K562 (cell line): ENCODE measurements at regions not wholly inside any gene's neighbourhood (a gene's known extent, or its start where the extent isn't known, plus 50 kb on each side); places are given as distances from the start of the nearest gene placed in this dataset.
"Not testable (repeated sequence)": the region's sequence is repeated elsewhere in the genome, so short reads cannot be mapped to it uniquely, and the experiment has no call there.

Experiments
- ATAC-seq: fragments of 200-7000 bp; cut with Tn5 transposase; 3 replicates; pipeline ENCODE4 v1.9.1; 2020; ENCODE audit warnings: moderate library complexity
- BruUV-seq: library from RNA; stranded (reverse); fragments of 400-500 nt; replicated peaks from 2 replicates; lab custom pipeline; 2021; lab: Mats Ljungman, UMichigan
- CTCF ChIA-PET: fragments of 300-600 bp; formaldehyde crosslinking; extraction: SDS; loops from one replicate; lab custom pipeline; 2021; ENCODE audit warnings: low intra/inter-chr PET ratio; lab: Yijun Ruan, JAX
- POLR2A ChIA-PET: fragments of 300-600, 350-650 bp; sonication (Branson Sonifier 250); formaldehyde crosslinking; extraction: SDS; loops from one replicate; lab custom pipeline; 2021; ENCODE audit warnings: antibody characterized with exemption, inconsistent platforms; lab: Yijun Ruan, JAX
- DNase-seq, 4 experiments: peaks; one replicate each; pipeline versions ENCODE4 v3.0.0 to v3.0.0-alpha.2; 2011 to 2018; ENCODE audit warnings: low spot score in 3 of 4, mixed read lengths in 3 of 4; ENCODE audit errors: extremely low read depth in 1 of 4
- FAIRE-seq: peaks from 2 replicates; lab custom pipeline; 2011; peaks lifted over from hg19 to GRCh38; lab: Jason Lieb, UNC
- H2AFZ ChIP-seq: 2 replicates; pipeline ENCODE4 v1.6.0; 2011; ENCODE audit warnings: low read depth, low read length, control low read depth, inconsistent platforms
- H3K27ac ChIP-seq: fragments of 200-600 bp; 3 replicates; pipeline ENCODE4 v1.8.0; 2011; ENCODE audit warnings: low read depth, mild to moderate bottlenecking, control low read depth, inconsistent platforms, low read length, moderate library complexity, mixed read lengths; ENCODE audit errors: extremely low read depth
- H3K27me3 ChIP-seq, 2 experiments: fragments of 300-600 bp in 1 of 2; 2 replicates in 1 of 2; 3 replicates in 1 of 2; pipeline versions ENCODE4 v1.6.0 to v1.8.0; 2011; ENCODE audit warnings: inconsistent platforms in 2 of 2, low read length in 2 of 2, mild to moderate bottlenecking in 1 of 2, mixed read lengths in 1 of 2, moderate library complexity in 1 of 2; ENCODE audit not compliant: control insufficient read depth in 2 of 2, insufficient read depth in 2 of 2
- H3K36me3 ChIP-seq: fragments of 300-600 bp; 3 replicates; pipeline ENCODE4 v1.8.0; 2011; ENCODE audit warnings: mild to moderate bottlenecking, low read length, inconsistent platforms; ENCODE audit not compliant: control insufficient read depth, insufficient read depth
- H3K4me1 ChIP-seq, 2 experiments: fragments of 200-600 bp in 1 of 2; replicated peaks in 1 of 2; 2 replicates in 1 of 2; 3 replicates in 1 of 2; pipeline versions ENCODE4 v1.5.1 to v1.8.0; 2011; ENCODE audit warnings: inconsistent platforms in 2 of 2, low read length in 2 of 2, mild to moderate bottlenecking in 1 of 2, mixed read lengths in 1 of 2, moderate library complexity in 1 of 2; ENCODE audit not compliant: control insufficient read depth in 2 of 2, insufficient read depth in 2 of 2
- H3K4me2 ChIP-seq: 2 replicates; pipeline ENCODE4 v1.6.1; 2011; ENCODE audit warnings: low read length, control low read depth, inconsistent platforms, mixed read lengths; ENCODE audit not compliant: insufficient read depth
- H3K4me3 ChIP-seq: fragments of 200-600 bp; sonication (generic), shearing (Covaris generic); 2 replicates; pipeline ENCODE4 v1.5.1; 2016; ENCODE audit warnings: control low read depth, inconsistent platforms
- H3K79me2 ChIP-seq: fragments of 200-600 bp; 3 replicates; pipeline ENCODE4 v1.8.0; 2011; ENCODE audit warnings: low read length, inconsistent platforms; ENCODE audit not compliant: control insufficient read depth, insufficient read depth
- H3K9ac ChIP-seq, 2 experiments: 2 replicates each; pipeline versions ENCODE4 v1.6.0 to v1.6.1; 2011; ENCODE audit warnings: low read depth in 2 of 2, low read length in 2 of 2, control low read depth in 1 of 2, inconsistent platforms in 1 of 2, mild to moderate bottlenecking in 1 of 2, mixed read lengths in 1 of 2; ENCODE audit not compliant: insufficient read depth in 1 of 2
- H3K9me1 ChIP-seq: one replicate; pipeline ENCODE4 v1.6.0; 2011; ENCODE audit warnings: inconsistent platforms, mild to moderate bottlenecking, low read length, moderate library complexity; ENCODE audit not compliant: control insufficient read depth, insufficient read depth
- H3K9me3 ChIP-seq: replicated peaks from 2 replicates; pipeline ENCODE4 v1.5.1; 2011; ENCODE audit warnings: low read depth, low read length, inconsistent platforms; ENCODE audit not compliant: control insufficient read depth, insufficient read depth
- H4K20me1 ChIP-seq: replicated peaks from 2 replicates; pipeline ENCODE4 v1.6.1; 2011; ENCODE audit warnings: low read length, inconsistent platforms, mixed read lengths; ENCODE audit not compliant: control insufficient read depth, insufficient read depth
- MAFG ChIP-seq: fragments of 450-650 bp; conservative IDR thresholded peaks from 2 replicates; pipeline ENCODE4 v1.6.1; 2016; ENCODE audit warnings: missing genetic modification characterization, missing compliant biosample characterization
- NFATC3 ChIP-seq: fragments of 450-650 bp; IDR thresholded peaks from 2 replicates; pipeline ENCODE4 v1.6.1; 2017; ENCODE audit warnings: mild to moderate bottlenecking
- TEAD2 ChIP-seq: fragments of 450-650 bp; IDR thresholded peaks from 2 replicates; pipeline ENCODE4 v1.6.1; 2016; ENCODE audit warnings: missing genetic modification characterization, control low read depth, missing compliant biosample characterization
- ZNF444 ChIP-seq: fragments of 250-450 bp; sonication (Bioruptor Pico); IDR thresholded peaks from 2 replicates; pipeline ENCODE4 v1.4.0; 2020; ENCODE audit warnings: mild to moderate bottlenecking, moderate library complexity
- whole genome bisulfite sequencing: fragments of 100-300 bp; shearing (Covaris generic); methylation state at CpG from one replicate; pipeline ENCODE4 v1.1.6; 2016; ENCODE audit warnings: low coverage, mixed read lengths; ENCODE audit not compliant: insufficient coverage; ENCODE audit errors: missing lambda C conversion rate; 5-methylcytosine and 5-hydroxymethylcytosine counted together
- in situ Hi-C: fragments of 300-500 bp; cut with MboI; formaldehyde crosslinking; loops from 4 replicates; pipeline ENCODE4 v1.15.0; 2018; ENCODE audit warnings: inconsistent platforms, mixed read lengths
- intact Hi-C: fragments of 100-400 bp; cut with micrococcal nuclease; formaldehyde crosslinking; loops from 2 replicates; pipeline ENCODE4 v1.14.2; 2022
- TF ChIP-seq, protein P1 (sequence below): fragments of 250-450 bp; sonication (Bioruptor Pico); IDR thresholded peaks from 2 replicates; pipeline ENCODE4 v1.8.0; 2021; ENCODE audit warnings: moderate library complexity, mild to moderate bottlenecking, inconsistent platforms

DNA sequence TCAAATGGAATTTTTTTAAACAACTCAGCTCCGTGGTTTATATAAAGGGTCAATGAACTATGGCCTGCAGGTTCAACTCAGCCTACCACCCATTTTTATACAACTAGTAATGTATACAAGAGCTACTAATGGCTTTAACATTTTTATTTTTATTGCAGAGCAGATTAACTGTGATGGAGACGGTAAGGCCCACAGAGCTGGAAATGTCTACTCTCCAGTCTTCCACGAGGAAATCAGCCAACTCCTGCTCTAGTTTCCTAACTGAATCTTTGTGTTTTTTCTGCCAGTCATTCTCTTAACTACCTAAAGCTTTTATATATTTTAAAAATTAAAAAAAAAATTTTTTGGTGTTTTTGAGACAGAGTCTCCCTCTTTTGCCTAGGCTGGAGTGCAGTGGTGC is 385.1 kb upstream of the MAF start:
- ChIA-PET POLR2A (interaction anchor here (1.0 to 3.9 kb wide), 2 partner anchors 11 to 14 kb away, joined by 3 to 20 read pairs; no protein-coding TSS in a partner anchor), CTCF (no interaction called here)
- peaks cover 5 to 26% of the 10 kb centered on the region in 2 experiments for H3K4me1 ChIP-seq
- intact Hi-C loops (no loop called here), in situ Hi-C loops (no loop called here)
- TF ChIP-seq, protein P1, sequence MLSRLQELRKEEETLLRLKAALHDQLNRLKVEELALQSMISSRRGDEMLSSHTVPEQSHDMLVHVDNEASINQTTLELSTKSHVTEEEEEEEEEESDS: no peak
- no peak for TF ChIP-seq TEAD2 (tag)
- TF ChIP-seq ZNF444 (CRISPR knock-in tag): no peak
- peak; percentile 27; the same call in 1 of the 2 replicates for TF ChIP-seq MAFG (tag)
- TF ChIP-seq NFATC3: no peak
- no peaks in the 10 kb centered on the region for H3K27me3 ChIP-seq
- no peaks in the 10 kb centered on the region for H3K9me3 ChIP-seq
- FAIRE-seq (no peak), DNase-seq (no peak), ATAC-seq (no peak)
- no peak overlapping the region for H3K27ac ChIP-seq
- H4K20me1 ChIP-seq: no peaks in the 10 kb centered on the region
- WGBS: 64% methylated on average over 3 of the region's 3 CpGs
- BruUV-seq: no TSS peak
- no peak overlapping the region for H3K4me2 ChIP-seq
- no peak overlapping the region for H2AFZ ChIP-seq
- H3K9ac ChIP-seq: no peak overlapping the region
- H3K79me2 ChIP-seq: no peaks in the 10 kb centered on the region
- no peaks in the 10 kb centered on the region for H3K36me3 ChIP-seq
- no peaks in the 10 kb centered on the region for H3K9me1 ChIP-seq
- no peak overlapping the region for H3K4me3 ChIP-seq

DNA sequence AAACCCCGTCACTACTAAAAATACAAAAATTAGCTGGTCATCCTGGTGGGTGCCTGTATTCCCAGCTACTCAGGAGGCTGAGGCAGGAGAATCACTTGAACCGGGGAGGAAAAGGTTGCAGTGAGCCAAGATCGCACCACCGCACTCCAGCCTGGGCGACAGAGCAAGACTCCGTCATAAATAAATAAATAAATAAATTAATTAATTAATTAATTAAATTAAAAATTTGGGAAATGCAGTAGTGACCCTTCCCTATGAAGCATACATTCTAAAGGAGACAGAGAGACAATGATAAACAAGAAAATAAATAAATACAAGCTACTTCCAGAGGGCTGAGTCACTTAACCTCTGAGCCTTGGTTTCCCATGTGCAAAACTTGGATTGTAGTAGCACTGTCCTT is 383.6 kb upstream of the MAF start:
- H3K4me3 ChIP-seq, H3K79me2 ChIP-seq, CTCF ChIA-PET, in situ Hi-C loops, intact Hi-C loops, H4K20me1 ChIP-seq, H3K4me2 ChIP-seq, DNase-seq, H3K9me1 ChIP-seq, BruUV-seq, H3K36me3 ChIP-seq, ATAC-seq, H3K27me3 ChIP-seq, H2AFZ ChIP-seq, H3K27ac ChIP-seq, H3K9ac ChIP-seq, FAIRE-seq, H3K9me3 ChIP-seq: not testable (repeated sequence)
- POLR2A ChIA-PET: interaction anchor here (3.9 kb wide), 1 partner anchor 13 kb away, joined by 20 read pairs; no protein-coding TSS in a partner anchor
- WGBS: 95% methylated on average over 6 of the region's 6 CpGs
- peaks cover 5 to 23% of the 10 kb centered on the region in 2 experiments for H3K4me1 ChIP-seq
